ENCODE measurements at regions not wholly inside any gene's neighbourhood (a gene's known extent, or its start where the extent isn't known, plus 50 kb on each side); places are given as distances from the start of the nearest gene placed in this dataset.

DNA sequence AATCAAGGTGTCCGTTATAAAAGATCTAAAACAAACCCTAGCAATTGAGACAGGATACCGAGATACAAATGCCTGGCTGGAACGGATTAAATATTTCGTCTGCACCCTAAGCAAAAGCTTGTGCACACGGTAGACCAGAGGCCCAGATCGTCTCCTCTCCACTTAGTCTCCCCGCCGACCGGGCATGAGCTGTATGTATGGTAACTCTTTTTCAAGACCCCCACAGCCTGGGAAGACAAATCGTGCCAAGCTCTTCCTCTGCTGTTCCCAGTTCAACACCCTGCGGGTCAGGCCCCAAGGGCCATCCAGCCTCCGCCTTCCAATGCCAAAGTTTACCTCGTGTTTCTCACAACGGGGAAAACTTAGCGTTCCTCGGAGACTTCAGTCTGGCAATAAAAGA lies 285.7 kb upstream of the GALNT17 start:
- no peak for DNase-seq (ENCODE audit: low read depth in 3 of 3, low spot score in 2 of 3)

- no peak for DNase-seq (ENCODE audit: low read depth in 3 of 3, low spot score in 2 of 3)
Measured at GRCh38 chr7:70849580-70850235, 282.2 kb upstream of the GALNT17 start.

DNA sequence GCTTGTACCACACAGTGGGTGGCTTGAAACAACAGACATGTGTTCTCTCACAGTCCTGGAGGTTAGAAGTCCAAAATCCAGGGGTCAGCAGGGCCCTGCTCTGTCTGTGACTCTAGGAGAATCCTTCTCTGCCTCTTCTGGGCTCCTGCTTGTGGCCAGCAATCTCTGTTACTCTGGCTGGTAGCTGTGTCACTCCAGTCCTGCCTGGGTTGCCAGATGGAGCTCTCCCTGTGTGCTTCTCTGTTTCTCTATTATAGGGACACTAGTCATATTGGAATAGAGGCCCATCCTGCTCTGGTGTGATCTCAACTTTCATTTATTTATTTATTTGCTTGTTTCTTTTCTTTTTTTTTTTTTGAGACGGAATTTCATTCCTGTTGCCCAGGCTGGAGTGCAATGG lies 276.6 kb upstream of the GALNT17 start:
- DNase-seq (ENCODE audit: low read depth in 3 of 3, low spot score in 2 of 3), result no peak

DNA sequence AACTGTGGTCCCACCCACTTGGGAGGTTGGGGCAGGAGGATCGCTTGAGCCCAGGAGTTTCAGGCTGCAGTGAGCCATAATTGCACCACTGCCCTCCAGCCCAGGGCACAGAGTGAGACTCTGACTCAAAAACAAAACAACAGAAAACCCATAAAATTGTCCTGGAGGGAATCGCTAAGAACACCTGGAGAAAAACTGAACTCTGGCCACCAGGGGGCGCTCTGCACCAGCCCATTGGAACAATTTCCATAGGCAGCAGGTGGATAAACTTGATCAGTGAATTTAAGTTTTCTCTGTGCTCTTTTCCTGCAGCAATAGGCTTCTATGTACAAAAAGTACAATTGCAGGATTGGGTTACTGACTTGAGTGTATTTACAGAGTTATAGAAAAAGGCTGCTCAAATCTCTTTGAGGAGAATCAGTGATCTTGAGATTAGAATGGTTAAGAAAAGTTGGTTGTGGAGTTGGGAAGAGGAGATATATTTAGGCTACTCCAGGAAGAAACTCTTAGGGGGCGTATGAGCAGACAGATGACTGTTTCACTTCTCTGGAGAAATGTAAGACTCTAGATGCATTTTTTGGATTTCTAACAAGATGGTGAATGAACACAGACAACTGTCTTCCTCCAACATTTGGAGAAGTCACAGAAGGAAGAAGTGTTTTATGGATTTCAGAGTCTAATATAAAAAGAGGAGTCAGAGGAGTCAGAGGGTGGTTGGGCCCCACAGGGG lies 274.9 kb upstream of the GALNT17 start:
- DNase-seq (ENCODE audit: low read depth in 3 of 3, low spot score in 2 of 3), result peak; percentile 40 to 60 (median 53)

DNA sequence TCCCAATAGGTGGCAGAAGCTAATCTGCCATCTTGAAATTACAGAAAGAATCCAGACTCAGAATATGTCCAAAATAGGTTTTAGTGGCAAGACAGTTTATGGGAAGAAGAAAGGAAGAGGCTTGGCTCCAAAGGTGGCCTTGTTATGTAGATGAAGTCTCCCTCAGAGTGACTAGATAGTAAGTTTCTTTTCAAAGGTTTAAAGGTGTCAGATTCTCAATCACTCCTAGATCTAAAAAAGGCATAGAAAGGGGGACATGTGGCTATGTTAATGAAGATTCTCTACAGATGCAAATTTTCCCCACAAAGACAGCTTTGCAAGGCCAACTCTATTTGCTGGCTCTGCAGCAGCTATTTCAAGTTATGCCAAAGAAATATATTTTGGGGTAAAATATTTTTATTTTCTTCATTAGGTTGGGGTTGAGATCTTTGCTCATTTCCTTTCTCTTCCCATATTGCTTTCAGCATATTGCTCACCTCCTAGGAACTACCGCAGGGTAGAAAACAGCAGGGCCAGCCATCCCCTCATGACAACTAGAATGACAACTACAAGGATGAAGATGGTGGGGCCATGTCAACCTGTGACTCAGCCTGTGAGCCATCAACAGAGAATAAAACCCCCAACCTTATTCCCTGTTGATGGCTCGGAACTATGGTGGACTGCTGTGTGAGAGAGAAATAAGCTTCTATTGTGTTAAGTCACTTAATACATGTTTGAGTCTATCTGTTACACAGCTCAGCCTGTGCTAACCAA lies 274.0 kb upstream of the GALNT17 start:
- DNase-seq (ENCODE audit: low read depth in 3 of 3, low spot score in 2 of 3), result no peak

- no peak for DNase-seq (ENCODE audit: low read depth in 3 of 3, low spot score in 2 of 3)
Measured at GRCh38 chr7:70867513-70867912, 264.4 kb upstream of the GALNT17 start.

DNA sequence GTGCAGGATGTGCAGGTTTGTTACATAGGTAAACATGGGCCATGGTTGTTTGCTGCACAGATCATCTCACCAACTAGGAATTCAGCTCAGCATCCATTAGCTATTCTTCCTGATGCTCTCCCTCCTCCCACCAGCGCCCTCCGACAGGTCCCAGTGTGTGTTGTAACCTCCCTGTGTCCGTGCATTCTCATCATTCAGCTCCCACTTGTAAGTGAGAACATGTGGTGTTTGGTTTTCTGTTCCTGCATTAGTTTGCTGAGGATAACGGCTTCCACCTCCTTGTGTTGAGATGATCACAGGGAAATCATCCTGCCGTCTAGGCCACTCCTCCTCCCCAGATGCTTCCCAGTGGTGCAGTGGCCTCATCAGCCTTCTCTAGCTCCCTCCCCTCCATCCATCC lies 261.6 kb upstream of the GALNT17 start:
- DNase-seq (ENCODE audit: low read depth in 3 of 3, low spot score in 2 of 3), result no peak

- no peak for DNase-seq (ENCODE audit: low read depth in 3 of 3, low spot score in 2 of 3)
Measured at GRCh38 chr7:70872188-70872587, 259.8 kb upstream of the GALNT17 start.

- DNase-seq (ENCODE audit: low read depth in 3 of 3, low spot score in 2 of 3), result no peak
Measured at GRCh38 chr7:70881167-70881847, 250.6 kb upstream of the GALNT17 start.

GRCh38 chr7:70883750-70884439 lies 248.0 kb upstream of the GALNT17 start:
- DNase-seq (ENCODE audit: low read depth in 3 of 3, low spot score in 2 of 3), result no peak

DNA sequence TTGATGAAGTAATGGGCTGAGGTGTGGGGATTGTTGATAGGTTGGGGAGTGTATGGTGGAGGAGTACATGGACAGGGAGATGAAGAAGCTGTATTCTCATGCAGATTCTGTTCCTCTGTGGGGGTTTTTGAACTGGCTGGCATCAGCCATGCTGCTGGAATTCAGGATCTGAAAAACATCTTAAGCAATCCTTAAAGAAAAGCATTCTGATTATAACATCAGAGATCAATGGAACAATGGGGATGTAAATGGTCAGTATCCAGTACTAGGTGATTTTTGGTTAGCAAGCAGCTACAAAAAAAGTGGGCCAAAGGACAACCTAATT lies 247.5 kb upstream of the GALNT17 start:
- no peak for DNase-seq (ENCODE audit: low read depth in 3 of 3, low spot score in 2 of 3)

GRCh38 chr7:70884809-70885208 lies 247.1 kb upstream of the GALNT17 start:
- no peak for DNase-seq (ENCODE audit: low read depth in 3 of 3, low spot score in 2 of 3)

- no peak for DNase-seq (ENCODE audit: low read depth in 3 of 3, low spot score in 2 of 3)
Measured at GRCh38 chr7:70886547-70886946, 245.4 kb upstream of the GALNT17 start.

DNA sequence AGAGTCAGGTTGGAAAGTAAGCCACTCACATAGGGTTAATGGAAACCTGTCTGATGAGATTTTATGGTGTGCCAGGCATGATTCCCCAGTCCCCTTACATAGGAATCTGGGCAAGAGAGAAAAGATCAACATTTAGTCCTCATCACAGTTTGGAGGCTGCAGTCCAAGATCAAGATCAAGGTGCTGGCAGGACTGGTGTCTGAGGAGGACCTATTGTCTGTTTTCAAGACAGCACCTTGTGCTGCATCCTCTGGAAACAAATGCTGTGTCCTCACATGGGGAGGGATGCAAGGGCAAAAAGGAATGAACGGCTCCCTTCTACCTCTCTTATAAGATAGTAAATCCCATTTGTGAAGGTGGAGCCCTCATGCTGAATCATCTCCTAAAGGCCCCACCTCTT lies 244.8 kb upstream of the GALNT17 start:
- no peak for DNase-seq (ENCODE audit: low read depth in 3 of 3, low spot score in 2 of 3)

DNA sequence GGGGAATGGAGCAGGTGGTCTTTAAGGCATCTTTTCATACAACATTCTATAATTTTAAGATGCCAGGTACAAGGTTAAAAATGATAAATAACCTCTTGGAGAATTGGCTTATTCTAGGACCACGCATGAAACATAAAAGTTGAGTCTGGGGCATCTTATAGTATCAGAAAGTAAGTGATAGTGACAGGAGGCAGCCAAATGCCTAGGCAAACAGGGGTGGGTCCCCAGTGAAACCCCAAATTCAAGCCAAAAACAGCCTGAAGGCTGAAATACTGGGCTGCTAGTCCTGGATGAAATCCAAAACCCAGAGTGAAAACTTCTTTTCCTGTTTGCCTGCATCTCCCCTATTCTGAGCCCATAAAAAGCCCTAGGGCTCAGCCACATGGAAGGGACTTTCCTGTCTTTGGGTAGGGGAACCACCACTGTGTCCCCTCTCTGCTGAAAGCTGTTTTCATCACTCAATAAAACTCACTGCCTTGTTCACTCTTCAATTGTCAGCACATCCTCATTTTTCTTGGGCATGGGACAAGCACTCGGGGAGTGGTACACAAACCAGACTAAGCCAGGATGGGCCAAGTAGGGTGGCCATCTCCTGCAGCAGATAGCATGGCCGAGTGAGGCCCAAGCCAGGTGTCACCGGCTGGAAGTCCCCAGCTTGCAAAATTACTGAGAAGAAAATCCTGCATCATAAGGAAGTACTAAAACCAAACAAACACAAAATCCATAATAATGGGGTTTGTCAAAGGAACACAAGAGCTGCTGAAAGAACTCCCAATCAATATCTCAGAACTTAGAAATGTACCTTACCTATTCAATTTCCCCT lies 241.6 kb upstream of the GALNT17 start:
- no peak for DNase-seq (ENCODE audit: low read depth in 3 of 3, low spot score in 2 of 3)

- DNase-seq (ENCODE audit: low read depth in 3 of 3, low spot score in 2 of 3), result no peak
Measured at GRCh38 chr7:70893422-70893821, 238.5 kb upstream of the GALNT17 start.

- no peak for DNase-seq (ENCODE audit: low read depth in 3 of 3, low spot score in 2 of 3)
Measured at GRCh38 chr7:70893971-70894715, 237.8 kb upstream of the GALNT17 start.

DNA sequence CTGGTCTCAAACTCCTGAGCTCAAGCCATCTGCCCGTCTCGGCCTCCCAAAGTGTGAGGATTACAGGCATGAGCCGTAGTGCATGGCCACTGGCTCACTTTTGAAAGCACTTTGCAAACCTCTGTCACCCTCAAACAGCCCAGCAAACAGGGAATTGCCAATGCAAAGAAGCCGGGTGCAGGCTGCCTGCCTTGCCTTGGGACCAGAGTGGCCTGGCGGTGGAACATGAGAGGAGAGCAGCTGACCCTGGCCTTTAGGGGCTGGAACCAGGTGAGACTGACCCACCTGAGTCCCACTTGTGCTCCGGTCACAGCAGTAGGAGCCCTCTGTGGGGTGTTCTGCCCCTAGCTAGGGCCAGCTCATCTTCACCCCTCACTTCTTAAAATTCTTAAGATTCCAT lies 237.1 kb upstream of the GALNT17 start:
- DNase-seq (ENCODE audit: low read depth in 3 of 3, low spot score in 2 of 3), result no peak

All from right renal cortex interstitium (tissue), 3 donors.